GM23338 (cell line): ENCODE measurements at regions not wholly inside any gene's neighbourhood (a gene's known extent, or its start where the extent isn't known, plus 50 kb on each side); places are given as distances from the start of the nearest gene placed in this dataset.

Experiments used
- ATAC-seq: fragments of 200-7000 bp; cut with Tn5 transposase; 3 replicates; pipeline ENCODE4 v1.9.1; 2020
- DNase-seq: peaks from one replicate; pipeline ENCODE4 v3.0.0-alpha.2; 2015; ENCODE audit warnings: low spot score
- H2AFZ ChIP-seq: fragments of 200-600 bp; sonication (generic); 2 replicates; pipeline ENCODE4 v1.8.0; 2016; ENCODE audit warnings: antibody characterized with exemption, mild to moderate bottlenecking, moderate library complexity
- H3F3A ChIP-seq: fragments of 200-600 bp; sonication (generic); replicated peaks from 2 replicates; pipeline ENCODE4 v1.8.0; 2017; ENCODE audit warnings: antibody characterized with exemption, mixed run types, low read depth
- H3K27ac ChIP-seq: fragments of 200-600 bp; sonication (generic); 2 replicates; pipeline ENCODE4 v1.6.1; 2016; ENCODE audit warnings: low read depth
- H3K27me3 ChIP-seq: fragments of 200-600 bp; sonication (generic); 2 replicates; pipeline ENCODE4 v1.8.0; 2016; ENCODE audit warnings: mild to moderate bottlenecking, mixed run types, moderate library complexity; ENCODE audit not compliant: insufficient read depth
- H3K36me3 ChIP-seq: fragments of 200-600 bp; sonication (generic); 2 replicates; pipeline ENCODE4 v1.8.0; 2016; ENCODE audit warnings: mild to moderate bottlenecking; ENCODE audit not compliant: insufficient read depth
- H3K4me1 ChIP-seq: fragments of 200-600 bp; sonication (generic); 2 replicates; pipeline ENCODE4 v1.8.0; 2016; ENCODE audit warnings: mild to moderate bottlenecking, moderate library complexity; ENCODE audit not compliant: insufficient read depth
- H3K4me2 ChIP-seq: fragments of 200-600 bp; sonication (generic); 2 replicates; pipeline ENCODE4 v1.7.1; 2017; ENCODE audit warnings: mixed run types
- H3K4me3 ChIP-seq: fragments of 200-600 bp; sonication (generic); 2 replicates; pipeline ENCODE4 v1.6.1; 2016; ENCODE audit warnings: mixed run types
- H3K79me2 ChIP-seq: fragments of 200-600 bp; sonication (generic); replicated peaks from 2 replicates; pipeline ENCODE4 v1.8.0; 2017; ENCODE audit warnings: mild to moderate bottlenecking; ENCODE audit not compliant: insufficient read depth
- H3K9me2 ChIP-seq: fragments of 200-600 bp; sonication (generic); 2 replicates; pipeline ENCODE4 v1.8.0; 2017; ENCODE audit not compliant: insufficient read depth
- H4K20me1 ChIP-seq: fragments of 200-600 bp; sonication (generic); replicated peaks from 2 replicates; pipeline ENCODE4 v1.8.0; 2017; ENCODE audit warnings: mild to moderate bottlenecking; ENCODE audit not compliant: insufficient read depth
- H3K27ac Mint-ChIP-seq: 2 replicates; pipeline ENCODE4 v1.8.0; 2020; ENCODE audit warnings: inconsistent platforms, mild to moderate bottlenecking, moderate library complexity, mixed read lengths
- H3K27me3 Mint-ChIP-seq: 3 replicates; pipeline ENCODE4 v1.8.0; 2022; ENCODE audit warnings: low read depth, mild to moderate bottlenecking, moderate library complexity, mixed read lengths, inconsistent platforms; ENCODE audit not compliant: insufficient read depth, poor library complexity
- H3K36me3 Mint-ChIP-seq: 3 replicates; pipeline ENCODE4 v1.8.0; 2021; ENCODE audit warnings: low read depth, mild to moderate bottlenecking, inconsistent platforms, moderate library complexity, mixed read lengths
- H3K4me1 Mint-ChIP-seq: 3 replicates; pipeline ENCODE4 v1.8.0; 2020; ENCODE audit warnings: mild to moderate bottlenecking, inconsistent platforms, mixed read lengths
- H3K4me3 Mint-ChIP-seq: 3 replicates; pipeline ENCODE4 v1.8.0; 2021; ENCODE audit warnings: moderate library complexity, mild to moderate bottlenecking, inconsistent platforms, mixed read lengths
- H3K9me3 Mint-ChIP-seq: 3 replicates; pipeline ENCODE4 v1.8.0; 2020; ENCODE audit warnings: moderate library complexity, mild to moderate bottlenecking, inconsistent platforms, mixed read lengths
- CTCF ChIP-seq, 2 experiments: fragments of 200-600 bp in 1 of 2; sonication (generic) in 1 of 2; conservative IDR thresholded peaks; 2 replicates each; pipeline versions ENCODE4 v1.5.1 to v1.6.1; 2016 to 2017; ENCODE audit warnings: antibody characterized with exemption in 2 of 2, low read depth in 2 of 2, mild to moderate bottlenecking in 2 of 2, moderate library complexity in 1 of 2
- EZH2 ChIP-seq: fragments of 200-600 bp; sonication (generic); IDR thresholded peaks from one replicate; pipeline ENCODE4 v1.8.0; 2017; ENCODE audit warnings: antibody characterized with exemption, mild to moderate bottlenecking, low read depth; ENCODE audit not compliant: unreplicated experiment
- EZH2phosphoT487 ChIP-seq: fragments of 200-600 bp; sonication (generic); IDR thresholded peaks from one replicate; pipeline ENCODE4 v1.8.1; 2018; ENCODE audit warnings: antibody characterized with exemption; ENCODE audit not compliant: unreplicated experiment
- JUNB ChIP-seq: IDR thresholded peaks from one replicate; pipeline ENCODE4 v1.6.1; 2016; ENCODE audit warnings: antibody characterized with exemption; ENCODE audit not compliant: unreplicated experiment
- NANOG ChIP-seq: IDR thresholded peaks from 2 replicates; pipeline ENCODE4 v1.6.1; 2016; ENCODE audit warnings: antibody characterized with exemption, borderline replicate concordance
- POLR2AphosphoS5 ChIP-seq: IDR thresholded peaks from 2 replicates; pipeline ENCODE4 v1.6.1; 2016; ENCODE audit warnings: antibody characterized with exemption, low read depth
- REST ChIP-seq: IDR thresholded peaks from one replicate; pipeline ENCODE4 v1.6.1; 2018; ENCODE audit warnings: antibody characterized with exemption; ENCODE audit not compliant: unreplicated experiment
- ZNF331 ChIP-seq: fragments of 250-450 bp; sonication (Bioruptor Pico); IDR thresholded peaks from 2 replicates; pipeline ENCODE4 v1.5.0; 2020; ENCODE audit warnings: low read depth, mild to moderate bottlenecking, moderate library complexity
- ZNF462 ChIP-seq: fragments of 250-450 bp; sonication (Bioruptor Pico); IDR thresholded peaks from 2 replicates; pipeline ENCODE4 v1.5.0; 2020; ENCODE audit warnings: mild to moderate bottlenecking, moderate library complexity

- TF ChIP-seq REST (no peak), ZNF331 (CRISPR knock-in tag) (no peak)
These were observed 95.3 kb upstream of the ZNF536 start (continued) for GRCh38 chr19:30276883-30277280.

GRCh38 chr19:30277941-30278881 is 94.0 kb upstream of the ZNF536 start:
- peaks cover 25% of the 10 kb centered on the region for H3K4me1 ChIP-seq
- no peaks in the 10 kb centered on the region for H3K79me2 ChIP-seq
- Mint-ChIP-seq H3K27me3 (peaks cover 12% of the 10 kb centered on the region), H3K27ac (peak overlapping the region; percentile 13; the same call in 1 of the 2 replicates), H3K4me1 (peaks cover 33% of the 10 kb centered on the region), H3K9me3 (peaks cover 7% of the 10 kb centered on the region), H3K36me3 (peaks cover 4% of the 10 kb centered on the region; the same call in 2 of the 3 replicates), H3K4me3 (no peak overlapping the region; the same call in 2 of the 3 replicates)
- no peaks in the 10 kb centered on the region for H4K20me1 ChIP-seq
- no peak for DNase-seq
- no peaks in the 10 kb centered on the region for H3K9me2 ChIP-seq
- H3K4me3 ChIP-seq: no peak overlapping the region
- no peaks in the 10 kb centered on the region for H3F3A ChIP-seq
- no peak for ATAC-seq
- no peak overlapping the region for H2AFZ ChIP-seq
- no peak overlapping the region for H3K27ac ChIP-seq
- no peaks in the 10 kb centered on the region for H3K36me3 ChIP-seq
- no peak overlapping the region for H3K4me2 ChIP-seq
- H3K27me3 ChIP-seq: no peaks in the 10 kb centered on the region
- TF ChIP-seq NANOG: no peak
- TF ChIP-seq ZNF331 (CRISPR knock-in tag): no peak
- TF ChIP-seq EZH2: no peak
- TF ChIP-seq ZNF462 (CRISPR knock-in tag): no peak
- no peak for TF ChIP-seq CTCF (conservative IDR thresholded peaks at IDR 0.05; ENCODE audit: low read depth in 2 of 2)
- no peak for TF ChIP-seq EZH2phosphoT487
- TF ChIP-seq JUNB: no peak
- no peak for TF ChIP-seq POLR2AphosphoS5
